ENCODE measurements at regions not wholly inside any gene's neighbourhood (a gene's known extent, or its start where the extent isn't known, plus 50 kb on each side); places are given as distances from the start of the nearest gene placed in this dataset.
A peak's percentile ranks its signal among the peaks of the same experiment; 100 is the strongest.

- TF ChIP-seq CSRNP1 (CRISPR knock-in tag; IDR thresholded peaks at IDR 0.05) (no peak), KDM1A (CRISPR knock-in tag; IDR thresholded peaks at IDR 0.05) (0 out of 2 replicates have a peak, but pooled peaks have one; percentile 10), ATF4 (CRISPR knock-in tag; IDR thresholded peaks at IDR 0.05) (no peak), ZNF598 (CRISPR knock-in tag; IDR thresholded peaks at IDR 0.05; ENCODE audit: borderline replicate concordance) (0 out of 2 replicates have a peak, but pooled peaks have one; percentile 7), GTF3A (CRISPR knock-in tag; conservative IDR thresholded peaks at IDR 0.05) (no peak), ZNF761 (CRISPR knock-in tag; conservative IDR thresholded peaks at IDR 0.05) (no peak), SKI (IDR thresholded peaks at IDR 0.05; ENCODE audit: partially characterized antibody) (no peak), POLR2A (IDR thresholded peaks at IDR 0.05; ENCODE audit: insufficient read depth in 1 of 2, low read depth in 2 of 2, low read length in 2 of 2) (no peak), ZBTB20 (CRISPR knock-in tag; IDR thresholded peaks at IDR 0.05; ENCODE audit: borderline replicate concordance, low read depth) (no peak), RCOR2 (CRISPR knock-in tag; IDR thresholded peaks at IDR 0.05) (no peak), ZFP36 (IDR thresholded peaks at IDR 0.05; ENCODE audit: borderline replicate concordance, low read depth, low read length, partially characterized antibody) (no peak), PPARG (CRISPR knock-in tag; conservative IDR thresholded peaks at IDR 0.05) (0 out of 2 replicates have a peak, but pooled peaks have one; percentile 19), FLYWCH1 (CRISPR knock-in tag; IDR thresholded peaks at IDR 0.05) (no peak), ZNF878 (CRISPR knock-in tag; IDR thresholded peaks at IDR 0.05) (no peak), HIVEP1 (CRISPR knock-in tag; IDR thresholded peaks at IDR 0.05) (peak; percentile 35; the same call in 1 of the 2 replicates)
- TF ChIP-seq, protein P1, sequence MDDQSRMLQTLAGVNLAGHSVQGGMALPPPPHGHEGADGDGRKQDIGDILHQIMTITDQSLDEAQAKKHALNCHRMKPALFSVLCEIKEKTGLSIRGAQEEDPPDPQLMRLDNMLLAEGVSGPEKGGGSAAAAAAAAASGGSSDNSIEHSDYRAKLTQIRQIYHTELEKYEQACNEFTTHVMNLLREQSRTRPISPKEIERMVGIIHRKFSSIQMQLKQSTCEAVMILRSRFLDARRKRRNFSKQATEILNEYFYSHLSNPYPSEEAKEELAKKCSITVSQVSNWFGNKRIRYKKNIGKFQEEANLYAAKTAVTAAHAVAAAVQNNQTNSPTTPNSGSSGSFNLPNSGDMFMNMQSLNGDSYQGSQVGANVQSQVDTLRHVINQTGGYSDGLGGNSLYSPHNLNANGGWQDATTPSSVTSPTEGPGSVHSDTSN (CRISPR knock-in tag; IDR thresholded peaks at IDR 0.05; ENCODE audit: borderline replicate concordance), result no peak
- TF ChIP-seq, protein P2, sequence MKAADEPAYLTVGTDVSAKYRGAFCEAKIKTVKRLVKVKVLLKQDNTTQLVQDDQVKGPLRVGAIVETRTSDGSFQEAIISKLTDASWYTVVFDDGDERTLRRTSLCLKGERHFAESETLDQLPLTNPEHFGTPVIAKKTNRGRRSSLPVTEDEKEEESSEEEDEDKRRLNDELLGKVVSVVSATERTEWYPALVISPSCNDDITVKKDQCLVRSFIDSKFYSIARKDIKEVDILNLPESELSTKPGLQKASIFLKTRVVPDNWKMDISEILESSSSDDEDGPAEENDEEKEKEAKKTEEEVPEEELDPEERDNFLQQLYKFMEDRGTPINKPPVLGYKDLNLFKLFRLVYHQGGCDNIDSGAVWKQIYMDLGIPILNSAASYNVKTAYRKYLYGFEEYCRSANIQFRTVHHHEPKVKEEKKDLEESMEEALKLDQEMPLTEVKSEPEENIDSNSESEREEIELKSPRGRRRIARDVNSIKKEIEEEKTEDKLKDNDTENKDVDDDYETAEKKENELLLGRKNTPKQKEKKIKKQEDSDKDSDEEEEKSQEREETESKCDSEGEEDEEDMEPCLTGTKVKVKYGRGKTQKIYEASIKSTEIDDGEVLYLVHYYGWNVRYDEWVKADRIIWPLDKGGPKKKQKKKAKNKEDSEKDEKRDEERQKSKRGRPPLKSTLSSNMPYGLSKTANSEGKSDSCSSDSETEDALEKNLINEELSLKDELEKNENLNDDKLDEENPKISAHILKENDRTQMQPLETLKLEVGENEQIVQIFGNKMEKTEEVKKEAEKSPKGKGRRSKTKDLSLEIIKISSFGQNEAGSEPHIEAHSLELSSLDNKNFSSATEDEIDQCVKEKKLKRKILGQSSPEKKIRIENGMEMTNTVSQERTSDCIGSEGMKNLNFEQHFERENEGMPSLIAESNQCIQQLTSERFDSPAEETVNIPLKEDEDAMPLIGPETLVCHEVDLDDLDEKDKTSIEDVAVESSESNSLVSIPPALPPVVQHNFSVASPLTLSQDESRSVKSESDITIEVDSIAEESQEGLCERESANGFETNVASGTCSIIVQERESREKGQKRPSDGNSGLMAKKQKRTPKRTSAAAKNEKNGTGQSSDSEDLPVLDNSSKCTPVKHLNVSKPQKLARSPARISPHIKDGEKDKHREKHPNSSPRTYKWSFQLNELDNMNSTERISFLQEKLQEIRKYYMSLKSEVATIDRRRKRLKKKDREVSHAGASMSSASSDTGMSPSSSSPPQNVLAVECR (CRISPR knock-in tag; IDR thresholded peaks at IDR 0.05; ENCODE audit: borderline replicate concordance), result peak; percentile 55; the same call in 1 of the 2 replicates
- TF ChIP-seq, protein P3, sequence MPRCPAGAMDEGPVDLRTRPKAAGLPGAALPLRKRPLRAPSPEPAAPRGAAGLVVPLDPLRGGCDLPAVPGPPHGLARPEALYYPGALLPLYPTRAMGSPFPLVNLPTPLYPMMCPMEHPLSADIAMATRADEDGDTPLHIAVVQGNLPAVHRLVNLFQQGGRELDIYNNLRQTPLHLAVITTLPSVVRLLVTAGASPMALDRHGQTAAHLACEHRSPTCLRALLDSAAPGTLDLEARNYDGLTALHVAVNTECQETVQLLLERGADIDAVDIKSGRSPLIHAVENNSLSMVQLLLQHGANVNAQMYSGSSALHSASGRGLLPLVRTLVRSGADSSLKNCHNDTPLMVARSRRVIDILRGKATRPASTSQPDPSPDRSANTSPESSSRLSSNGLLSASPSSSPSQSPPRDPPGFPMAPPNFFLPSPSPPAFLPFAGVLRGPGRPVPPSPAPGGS (CRISPR knock-in tag; IDR thresholded peaks at IDR 0.05), result no peak
Measured at GRCh38 chr6:27177485-27178406, 69.8 kb upstream of the PRSS16 start (continued).

Measured in HepG2 (cell line).